ENCODE measurements at regions not wholly inside any gene's neighbourhood (a gene's known extent, or its start where the extent isn't known, plus 50 kb on each side); places are given as distances from the start of the nearest gene placed in this dataset.

- Histone ChIP-seq H3K4me2 (ENCODE audit: insufficient read depth, low read length) (no peak overlapping the region), H3K79me2 (ENCODE audit: control insufficient read depth, insufficient read depth, low read length) (no peaks in the 10 kb centered on the region), H3K36me3 (ENCODE audit: control insufficient read depth in 2 of 2, extremely low read depth in 1 of 2, insufficient read depth in 2 of 2, low read length in 2 of 2) (no peaks in the 10 kb centered on the region), H4K20me1 (replicated peaks; ENCODE audit: control insufficient read depth, extremely low read depth, insufficient read depth, low read length) (no peaks in the 10 kb centered on the region), H3K9me1 (replicated peaks; ENCODE audit: control insufficient read depth, extremely low read depth, insufficient read depth, low read length) (no peaks in the 10 kb centered on the region), H2AFZ (ENCODE audit: low read depth, low read length) (no peak overlapping the region), H3K4me1 (ENCODE audit: control insufficient read depth, extremely low read depth, insufficient read depth, low read length) (no peaks in the 10 kb centered on the region), H3K27ac (ENCODE audit: insufficient read depth, low read depth, low read length) (no peak overlapping the region), H3K9ac (replicated peaks; ENCODE audit: extremely low read depth, insufficient read depth, low read length) (no peak overlapping the region), H3K9me3 (replicated peaks; ENCODE audit: control insufficient read depth, insufficient read depth, low read length) (no peaks in the 10 kb centered on the region), H3K27me3 (ENCODE audit: control insufficient read depth in 2 of 2, insufficient read depth in 2 of 2, low read length in 2 of 2) (no peaks in the 10 kb centered on the region), H3K4me3 (replicated peaks in 1 of 3; ENCODE audit: insufficient read depth in 1 of 3, low read depth in 1 of 3, low read length in 3 of 3) (no peak overlapping the region)
- intact Hi-C loops (cut with micrococcal nuclease), result no loop called here
- ChIA-PET CTCF (no interaction called here), POLR2A (no interaction called here)
- DNase-seq (ENCODE audit: low read depth, low spot score), result no peak
- dilution Hi-C loops (cut with MboI; ENCODE audit: extremely low pct_ligation_motif_present, low sequenced_read_pairs), result no loop called here
- TF ChIP-seq POLR2A (IDR thresholded peaks at IDR 0.05; ENCODE audit: low read depth, low read length) (no peak), JUN (IDR thresholded peaks at IDR 0.05; ENCODE audit: borderline replicate concordance, insufficient read depth, insufficient read length, low read depth) (no peak), EZH2 (IDR thresholded peaks at IDR 0.05; ENCODE audit: borderline replicate concordance, low read depth, low read length, severe bottlenecking) (no peak), FOS (IDR thresholded peaks at IDR 0.05; ENCODE audit: borderline replicate concordance, insufficient read depth, low read length) (no peak), POLR2AphosphoS5 (IDR thresholded peaks at IDR 0.05; ENCODE audit: insufficient read depth, low read depth, low read length) (no peak), MYC (IDR thresholded peaks at IDR 0.05; ENCODE audit: low read depth, low read length) (no peak), MAX (IDR thresholded peaks at IDR 0.05; ENCODE audit: insufficient read depth, insufficient read length) (no peak), GATA2 (IDR thresholded peaks at IDR 0.05; ENCODE audit: insufficient read depth, insufficient read length, low read depth, low read length) (no peak), CTCF (IDR thresholded peaks at IDR 0.05; ENCODE audit: extremely low read depth in 1 of 2, insufficient read depth in 1 of 2, low read depth in 1 of 2, low read length in 2 of 2) (no peak)
- no peak for FAIRE-seq
- no TSS peak for BruUV-seq (replicated peaks)
Measured at GRCh38 chr15:31195871-31196270, 94.3 kb upstream of the TRPM1 start.
